NCI-H2171 (cell line): ENCODE measurements at regions not wholly inside any gene's neighbourhood (a gene's known extent, or its start where the extent isn't known, plus 50 kb on each side); places are given as distances from the start of the nearest gene placed in this dataset.
A peak's percentile ranks its signal among the peaks of the same experiment; 100 is the strongest.

Experiments used
- DNase-seq: peaks from one replicate; lab custom pipeline; 2025; lab: John Stamatoyannopoulos, UW

- DNase-seq, result no peak
Measured at GRCh38 chr15:81774309-81774708, 271.5 kb downstream of the MEX3B start.

GRCh38 chr15:81768773-81769172 is 277.0 kb downstream of the MEX3B start:
- no peak for DNase-seq

- DNase-seq, result no peak
Measured at GRCh38 chr15:81766829-81767475, 278.9 kb downstream of the MEX3B start.

- no peak for DNase-seq
Measured at GRCh38 chr15:81765816-81766215, 280.0 kb downstream of the MEX3B start.

GRCh38 chr15:81763304-81763703 is 282.5 kb downstream of the MEX3B start:
- DNase-seq, result no peak

- no peak for DNase-seq
Measured at GRCh38 chr15:81760686-81761085, 285.1 kb downstream of the MEX3B start.

GRCh38 chr15:81758818-81759284 is 287.0 kb downstream of the MEX3B start:
- DNase-seq, result no peak

- no peak for DNase-seq
Measured at GRCh38 chr15:81755626-81756025, 290.2 kb downstream of the MEX3B start.

- no peak for DNase-seq
Measured at GRCh38 chr15:81754078-81754477, 291.7 kb downstream of the MEX3B start.

GRCh38 chr15:81752974-81753373 is 292.8 kb downstream of the MEX3B start:
- DNase-seq, result no peak

GRCh38 chr15:81752546-81752942 is 293.3 kb downstream of the MEX3B start:
- DNase-seq, result peak; percentile 98

- peak; percentile 20 for DNase-seq
Measured at GRCh38 chr15:81751816-81752545, 293.8 kb downstream of the MEX3B start.

GRCh38 chr15:81751256-81751655 is 294.6 kb downstream of the MEX3B start:
- DNase-seq, result no peak

GRCh38 chr15:81749716-81750375 is 296.0 kb downstream of the MEX3B start:
- peak; percentile 75 for DNase-seq

GRCh38 chr15:81747482-81747881 is 298.3 kb downstream of the MEX3B start:
- DNase-seq, result peak; percentile 48

GRCh38 chr15:81747026-81747425 is 298.8 kb downstream of the MEX3B start:
- DNase-seq, result no peak

GRCh38 chr15:81744364-81744763 is 301.5 kb downstream of the MEX3B start:
- DNase-seq, result no peak

GRCh38 chr15:81740416-81740815 is 305.4 kb downstream of the MEX3B start:
- DNase-seq, result no peak

GRCh38 chr15:81729340-81729739 is 316.5 kb downstream of the MEX3B start:
- DNase-seq, result no peak

- no peak for DNase-seq
Measured at GRCh38 chr15:81728726-81729125, 317.1 kb downstream of the MEX3B start.

GRCh38 chr15:81725590-81725989 is 320.2 kb downstream of the MEX3B start:
- no peak for DNase-seq

GRCh38 chr15:81724536-81724935 is 321.3 kb downstream of the MEX3B start:
- no peak for DNase-seq

- DNase-seq, result no peak
Measured at GRCh38 chr15:81723701-81724100, 322.1 kb downstream of the MEX3B start.
